Left forelimb (tissue), 1 donor: ENCODE measurements at regions not wholly inside any gene's neighbourhood (a gene's known extent, or its start where the extent isn't known, plus 50 kb on each side); places are given as distances from the start of the nearest gene placed in this dataset.
A peak's percentile ranks its signal among the peaks of the same experiment; 100 is the strongest.
"Not testable (repeated sequence)": the region's sequence is repeated elsewhere in the genome, so short reads cannot be mapped to it uniquely, and the experiment has no call there.

ENCODE experiments used
- DNase-seq: peaks from one replicate; pipeline ENCODE4 v3.0.0-alpha.2; 2018; ENCODE audit warnings: low spot score

- DNase-seq = no peak
Observed at GRCh38 chr6:121925534-121926255, 473.8 kb upstream of the HSF2 start.

- no peak for DNase-seq
Observed at GRCh38 chr6:121929301-121929700, 470.2 kb upstream of the HSF2 start.

- DNase-seq = peak; percentile 67
Observed at GRCh38 chr6:121932076-121932991, 467.1 kb upstream of the HSF2 start.

- DNase-seq = no peak
Observed at GRCh38 chr6:121934451-121934850, 465.0 kb upstream of the HSF2 start.

- no peak for DNase-seq
Observed at GRCh38 chr6:121940728-121941127, 458.7 kb upstream of the HSF2 start.

GRCh38 chr6:121944354-121944753, 455.1 kb upstream of the HSF2 start:
- DNase-seq = no peak

- DNase-seq = no peak
Observed at GRCh38 chr6:121951123-121951522, 448.3 kb upstream of the HSF2 start.

GRCh38 chr6:121951918-121952379, 447.5 kb upstream of the HSF2 start:
- DNase-seq = no peak

GRCh38 chr6:121955401-121955800, 444.1 kb upstream of the HSF2 start:
- not testable (repeated sequence) for DNase-seq

GRCh38 chr6:121956782-121957181, 442.7 kb upstream of the HSF2 start:
- no peak for DNase-seq

GRCh38 chr6:121959501-121959900, 440.0 kb upstream of the HSF2 start:
- DNase-seq = no peak

- no peak for DNase-seq
Observed at GRCh38 chr6:121961619-121962125, 437.8 kb upstream of the HSF2 start.

- DNase-seq = no peak
Observed at GRCh38 chr6:121963826-121964225, 435.6 kb upstream of the HSF2 start.

GRCh38 chr6:121965739-121966138, 433.7 kb upstream of the HSF2 start:
- no peak for DNase-seq

- no peak for DNase-seq
Observed at GRCh38 chr6:121967631-121968030, 431.8 kb upstream of the HSF2 start.

- DNase-seq = no peak
Observed at GRCh38 chr6:121971931-121972335, 427.5 kb upstream of the HSF2 start.

- no peak for DNase-seq
Observed at GRCh38 chr6:121984956-121985355, 414.5 kb upstream of the HSF2 start.

- DNase-seq = no peak
Observed at GRCh38 chr6:121993362-121993761, 406.1 kb upstream of the HSF2 start.

- DNase-seq = no peak
Observed at GRCh38 chr6:121994919-121995318, 404.5 kb upstream of the HSF2 start.

GRCh38 chr6:121998631-121999030, 400.8 kb upstream of the HSF2 start:
- DNase-seq = no peak

GRCh38 chr6:121999456-122000065, 399.9 kb upstream of the HSF2 start:
- no peak for DNase-seq

GRCh38 chr6:122005661-122006060, 393.8 kb upstream of the HSF2 start:
- no peak for DNase-seq
